ENCODE measurements at regions not wholly inside any gene's neighbourhood (a gene's known extent, or its start where the extent isn't known, plus 50 kb on each side); places are given as distances from the start of the nearest gene placed in this dataset.
"Not testable (repeated sequence)": the region's sequence is repeated elsewhere in the genome, so short reads cannot be mapped to it uniquely, and the experiment has no call there.

DNA sequence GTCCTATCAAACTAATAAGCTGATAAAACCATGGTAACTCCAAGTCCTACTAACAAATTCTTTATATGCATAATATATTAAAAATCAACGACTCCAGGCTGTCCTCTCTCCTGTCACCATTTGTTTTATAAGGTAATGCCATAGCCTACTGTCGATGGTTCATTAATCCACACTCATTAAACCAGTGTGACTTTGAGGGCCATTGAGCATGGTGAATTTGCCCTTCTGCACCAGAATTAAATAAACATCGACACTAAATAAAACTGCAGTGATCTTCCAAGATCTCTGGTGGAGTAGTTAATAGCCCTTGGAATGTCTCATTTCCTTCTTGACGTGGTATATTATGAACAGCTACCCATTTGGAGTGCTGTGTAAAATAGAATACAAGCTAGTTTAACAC lies 358.5 kb downstream of the CBLN4 start:
- TF ChIP-seq, protein P1, sequence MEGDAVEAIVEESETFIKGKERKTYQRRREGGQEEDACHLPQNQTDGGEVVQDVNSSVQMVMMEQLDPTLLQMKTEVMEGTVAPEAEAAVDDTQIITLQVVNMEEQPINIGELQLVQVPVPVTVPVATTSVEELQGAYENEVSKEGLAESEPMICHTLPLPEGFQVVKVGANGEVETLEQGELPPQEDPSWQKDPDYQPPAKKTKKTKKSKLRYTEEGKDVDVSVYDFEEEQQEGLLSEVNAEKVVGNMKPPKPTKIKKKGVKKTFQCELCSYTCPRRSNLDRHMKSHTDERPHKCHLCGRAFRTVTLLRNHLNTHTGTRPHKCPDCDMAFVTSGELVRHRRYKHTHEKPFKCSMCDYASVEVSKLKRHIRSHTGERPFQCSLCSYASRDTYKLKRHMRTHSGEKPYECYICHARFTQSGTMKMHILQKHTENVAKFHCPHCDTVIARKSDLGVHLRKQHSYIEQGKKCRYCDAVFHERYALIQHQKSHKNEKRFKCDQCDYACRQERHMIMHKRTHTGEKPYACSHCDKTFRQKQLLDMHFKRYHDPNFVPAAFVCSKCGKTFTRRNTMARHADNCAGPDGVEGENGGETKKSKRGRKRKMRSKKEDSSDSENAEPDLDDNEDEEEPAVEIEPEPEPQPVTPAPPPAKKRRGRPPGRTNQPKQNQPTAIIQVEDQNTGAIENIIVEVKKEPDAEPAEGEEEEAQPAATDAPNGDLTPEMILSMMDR (conservative IDR thresholded peaks at IDR 0.05): no peak
- H3K27ac ChIP-seq: no peak overlapping the region

GRCh38 chr20:55641497-55641896 lies 363.8 kb downstream of the CBLN4 start:
- TF ChIP-seq, protein P1 (conservative IDR thresholded peaks at IDR 0.05): no peak
- no peak overlapping the region for H3K27ac ChIP-seq

DNA sequence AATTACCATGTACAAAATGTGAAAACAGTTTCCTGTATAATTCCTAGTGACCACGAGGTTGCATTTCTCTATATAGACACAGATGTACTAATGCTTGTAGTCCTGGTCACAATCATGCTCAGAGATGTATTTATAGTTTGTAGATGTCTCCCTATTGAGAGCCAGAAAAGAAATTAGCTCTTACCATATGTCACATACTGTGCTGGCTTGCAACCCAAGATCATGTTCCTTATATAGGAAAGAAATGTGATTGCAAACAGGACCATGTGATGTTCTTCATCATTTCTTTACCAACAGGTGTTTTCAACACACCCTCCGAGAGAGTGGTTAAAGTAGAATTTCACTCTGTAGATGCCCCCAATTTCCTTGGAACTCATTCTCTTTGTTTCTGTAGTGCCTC lies 369.4 kb downstream of the CBLN4 start:
- TF ChIP-seq, protein P1 (conservative IDR thresholded peaks at IDR 0.05): no peak
- no peak overlapping the region for H3K27ac ChIP-seq

GRCh38 chr20:55632592-55632991 lies 372.7 kb downstream of the CBLN4 start:
- H3K27ac ChIP-seq: no peak overlapping the region
- TF ChIP-seq, protein P1 (conservative IDR thresholded peaks at IDR 0.05): no peak

DNA sequence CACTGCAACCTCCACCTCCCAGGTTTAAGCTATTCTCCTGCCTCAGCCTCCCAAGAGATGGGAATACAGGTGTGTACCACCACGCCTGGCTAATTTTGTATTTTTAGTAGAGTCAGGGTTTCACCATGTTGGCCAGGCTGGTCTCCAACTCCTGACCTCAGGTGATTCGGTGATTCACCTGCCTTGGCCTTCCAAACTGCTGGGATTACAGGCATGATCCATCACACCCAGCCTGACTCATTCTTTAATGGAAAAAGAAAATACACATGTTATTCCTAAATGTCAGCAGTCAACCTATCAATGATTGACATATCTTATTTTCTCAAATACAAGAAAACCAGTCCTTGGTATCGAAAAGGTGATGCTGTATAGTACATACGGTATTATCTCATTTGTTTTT lies 376.2 kb downstream of the CBLN4 start:
- H3K27ac ChIP-seq: not testable (repeated sequence)

- TF ChIP-seq, protein P1 (conservative IDR thresholded peaks at IDR 0.05): no peak
- H3K27ac ChIP-seq: no peak overlapping the region
Observed at GRCh38 chr20:55626716-55627115, 378.6 kb downstream of the CBLN4 start.

GRCh38 chr20:55616367-55616766 lies 389.0 kb downstream of the CBLN4 start:
- TF ChIP-seq, protein P1 (conservative IDR thresholded peaks at IDR 0.05): no peak
- H3K27ac ChIP-seq: no peak overlapping the region

DNA sequence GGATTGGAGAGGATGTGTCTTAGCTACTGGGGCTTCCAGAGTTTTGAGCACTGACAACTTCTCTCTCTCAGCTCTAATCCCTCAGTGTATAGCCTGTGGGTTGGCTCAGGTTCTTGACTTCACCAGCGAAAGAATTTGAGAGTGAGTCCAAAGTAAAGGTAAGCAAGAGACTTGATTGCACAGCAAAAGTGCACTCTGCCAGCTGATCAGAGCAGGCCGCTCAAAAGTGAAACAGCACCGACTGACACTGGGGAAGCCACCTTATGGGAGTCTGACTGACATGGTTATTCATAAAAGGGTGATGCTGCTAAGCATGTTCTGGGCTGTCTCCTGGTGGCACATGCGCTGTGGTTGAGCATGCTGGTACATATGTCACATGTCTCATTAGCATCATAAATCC lies 389.5 kb downstream of the CBLN4 start:
- no peak overlapping the region for H3K27ac ChIP-seq
- TF ChIP-seq, protein P1 (conservative IDR thresholded peaks at IDR 0.05): no peak
